HCT116 (cell line): ENCODE measurements at regions not wholly inside any gene's neighbourhood (a gene's known extent, or its start where the extent isn't known, plus 50 kb on each side); places are given as distances from the start of the nearest gene placed in this dataset.

ENCODE experiments used
- ATAC-seq: fragments of 200-7000 bp; cut with Tn5 transposase; 2 replicates; pipeline ENCODE4 v1.9.1; 2020; ENCODE audit warnings: mild to moderate bottlenecking, moderate library complexity
- BruUV-seq: library from RNA; stranded (reverse); fragments of 400-500 nt; replicated peaks from 2 replicates; lab custom pipeline; 2021; lab: Mats Ljungman, UMichigan
- CTCF ChIA-PET: fragments of 300-600 bp; sonication (Branson Sonifier 250); formaldehyde crosslinking; loops from one replicate; lab custom pipeline; 2021; ENCODE audit warnings: antibody characterized with exemption; lab: Charles Lee
- POLR2A ChIA-PET: fragments of 300-600, 350-600 bp; sonication (Branson Sonifier 250); formaldehyde crosslinking; loops from one replicate; lab custom pipeline; 2021; ENCODE audit warnings: antibody characterized with exemption; lab: Charles Lee
- RAD21 ChIA-PET, 2 experiments: fragments of 300-600 bp; sonication (Branson Sonifier 250); formaldehyde crosslinking; loops; one replicate each; lab custom pipeline; 2023; ENCODE audit warnings: low total read pairs in 2 of 2; ENCODE audit not compliant: uncharacterized antibody in 2 of 2, unreplicated experiment in 2 of 2, low non-redundant PET in 1 of 2; lab: Charles Lee
- DNase-seq: peaks from one replicate; pipeline ENCODE4 v3.0.0-alpha.2; 2010; ENCODE audit warnings: low read depth, low spot score
- H2AFZ ChIP-seq: fragments of 200-600 bp; shearing (Covaris generic), sonication (generic); 2 replicates; pipeline ENCODE4 v1.6.1; 2017; ENCODE audit warnings: low read depth, mixed run types, mixed read lengths, antibody characterized with exemption, low read length; ENCODE audit not compliant: poor library complexity, severe bottlenecking
- H3K27ac ChIP-seq: 2 replicates; pipeline ENCODE4 v1.5.1; 2012; ENCODE audit warnings: low read depth, low read length
- H3K27me3 ChIP-seq: fragments of 200-600 bp; sonication (generic); 2 replicates; pipeline ENCODE4 v1.6.1; 2016; ENCODE audit warnings: mixed run types, low read length, mixed read lengths; ENCODE audit not compliant: insufficient read depth
- H3K36me3 ChIP-seq, 2 experiments: fragments of 200-500 bp in 1 of 2; fragments of 200-600 bp in 1 of 2; sonication (Bioruptor generic) in 1 of 2; sonication (generic) in 1 of 2; 2 replicates each; pipeline versions ENCODE4 v1.5.1 to v1.6.1; 2014 to 2016; ENCODE audit warnings: low read length in 2 of 2, inconsistent platforms in 1 of 2, mixed read lengths in 1 of 2, mixed run types in 1 of 2; ENCODE audit not compliant: insufficient read depth in 2 of 2, control insufficient read depth in 1 of 2
- H3K4me1 ChIP-seq, 2 experiments: fragments of 200-600 bp in 1 of 2; sonication (generic) in 1 of 2; 2 replicates each; pipeline versions ENCODE4 v1.5.1 to v1.6.1; 2012 to 2017; ENCODE audit warnings: low read length in 2 of 2, inconsistent platforms in 1 of 2, mild to moderate bottlenecking in 1 of 2, mixed read lengths in 1 of 2, mixed run types in 1 of 2, moderate library complexity in 1 of 2; ENCODE audit not compliant: insufficient read depth in 2 of 2, control insufficient read depth in 1 of 2
- H3K4me2 ChIP-seq: fragments of 200-600 bp; sonication (generic); 2 replicates; pipeline ENCODE4 v1.6.1; 2017; ENCODE audit warnings: mixed run types, low read length, mixed read lengths
- H3K4me3 ChIP-seq, 2 experiments: fragments of 200-600 bp in 1 of 2; sonication (generic) in 1 of 2; replicated peaks in 1 of 2; 2 replicates each; pipeline ENCODE4 v1.5.1; 2011 to 2016; ENCODE audit warnings: low read length in 2 of 2, control low read depth in 1 of 2, low read depth in 1 of 2, mild to moderate bottlenecking in 1 of 2, mixed read lengths in 1 of 2, mixed run types in 1 of 2
- H3K79me2 ChIP-seq: fragments of 200-600 bp; sonication (generic); 2 replicates; pipeline ENCODE4 v1.6.1; 2017; ENCODE audit warnings: mild to moderate bottlenecking, mixed run types, low read length, moderate library complexity, mixed read lengths; ENCODE audit not compliant: insufficient read depth
- H3K9ac ChIP-seq: fragments of 200-600 bp; sonication (generic); 2 replicates; pipeline ENCODE4 v1.6.1; 2016; ENCODE audit warnings: low read length, mixed read lengths
- H3K9me2 ChIP-seq: fragments of 200-600 bp; sonication (generic), shearing (Covaris generic); 2 replicates; pipeline ENCODE4 v1.6.1; 2017; ENCODE audit warnings: mixed run types, mild to moderate bottlenecking, moderate library complexity; ENCODE audit not compliant: insufficient read depth
- H3K9me3 ChIP-seq, 2 experiments: fragments of 200-500 bp in 1 of 2; fragments of 200-600 bp in 1 of 2; sonication (Bioruptor generic) in 1 of 2; sonication (generic) in 1 of 2; 2 replicates each; pipeline ENCODE4 v1.6.1; 2014 to 2017; ENCODE audit warnings: low read length in 2 of 2, mixed read lengths in 2 of 2, inconsistent platforms in 1 of 2, low read depth in 1 of 2, mild to moderate bottlenecking in 1 of 2, mixed run types in 1 of 2, moderate library complexity in 1 of 2; ENCODE audit not compliant: control insufficient read depth in 1 of 2, insufficient read depth in 1 of 2
- H4K20me1 ChIP-seq: fragments of 200-600 bp; sonication (generic), shearing (Covaris generic); 2 replicates; pipeline ENCODE4 v1.6.1; 2017; ENCODE audit warnings: mixed run types, mild to moderate bottlenecking, moderate library complexity; ENCODE audit not compliant: insufficient read depth
- CEBPB ChIP-seq: IDR thresholded peaks from 2 replicates; pipeline ENCODE4 v1.6.1; 2012; ENCODE audit warnings: low read depth
- EGR1 ChIP-seq: IDR thresholded peaks from 2 replicates; pipeline ENCODE4 v1.6.1; 2012; ENCODE audit warnings: low read depth
- FOSL1 ChIP-seq: IDR thresholded peaks from 2 replicates; pipeline ENCODE4 v1.6.1; 2012; ENCODE audit warnings: low read depth
- JUND ChIP-seq: IDR thresholded peaks from 2 replicates; pipeline ENCODE4 v1.6.1; 2012
- POLR2A ChIP-seq: IDR thresholded peaks from 2 replicates; pipeline ENCODE4 v1.7.0; 2011; ENCODE audit warnings: borderline replicate concordance; ENCODE audit not compliant: insufficient read depth, insufficient read length; ENCODE audit errors: extremely low read depth
- RAD21 ChIP-seq: IDR thresholded peaks from 2 replicates; pipeline ENCODE4 v1.6.1; 2012; ENCODE audit warnings: low read depth, mild to moderate bottlenecking
- SIN3A ChIP-seq: IDR thresholded peaks from 2 replicates; pipeline ENCODE4 v1.6.1; 2012; ENCODE audit warnings: low read depth
- SP1 ChIP-seq: IDR thresholded peaks from 2 replicates; pipeline ENCODE4 v1.6.1; 2012; ENCODE audit warnings: low read depth
- YY1 ChIP-seq: IDR thresholded peaks from 2 replicates; pipeline ENCODE4 v1.6.1; 2011; ENCODE audit warnings: low read length, low read depth, moderate library complexity, mild to moderate bottlenecking; ENCODE audit not compliant: insufficient replicate concordance; ENCODE audit errors: extremely low read depth
- intact Hi-C: fragments of 100-400 bp; cut with micrococcal nuclease; formaldehyde crosslinking; loops from 2 replicates; pipeline ENCODE4 v1.10.0; 2022
- TF ChIP-seq, protein P1 (sequence below): IDR thresholded peaks from 2 replicates; pipeline ENCODE4 v1.6.1; 2011; ENCODE audit warnings: mild to moderate bottlenecking, low read length, moderate library complexity; ENCODE audit not compliant: insufficient replicate concordance; ENCODE audit errors: extremely low read depth
- TF ChIP-seq, protein P2 (sequence below), 3 experiments: fragments of 200-600 bp in 1 of 3; sonication (generic) in 1 of 3; IDR thresholded peaks in 2 of 3; conservative IDR thresholded peaks in 1 of 3; 2 replicates each; pipeline ENCODE4 v1.5.1; 2012 to 2017; ENCODE audit warnings: low read depth in 2 of 3, low read length in 2 of 3, antibody characterized with exemption in 1 of 3, borderline replicate concordance in 1 of 3, control low read depth in 1 of 3, mild to moderate bottlenecking in 1 of 3, mixed read lengths in 1 of 3, mixed run types in 1 of 3, moderate library complexity in 1 of 3; ENCODE audit not compliant: insufficient read depth in 1 of 3
- TF ChIP-seq, protein P3 (sequence below): IDR thresholded peaks from 2 replicates; pipeline ENCODE4 v1.6.1; 2012

DNA sequence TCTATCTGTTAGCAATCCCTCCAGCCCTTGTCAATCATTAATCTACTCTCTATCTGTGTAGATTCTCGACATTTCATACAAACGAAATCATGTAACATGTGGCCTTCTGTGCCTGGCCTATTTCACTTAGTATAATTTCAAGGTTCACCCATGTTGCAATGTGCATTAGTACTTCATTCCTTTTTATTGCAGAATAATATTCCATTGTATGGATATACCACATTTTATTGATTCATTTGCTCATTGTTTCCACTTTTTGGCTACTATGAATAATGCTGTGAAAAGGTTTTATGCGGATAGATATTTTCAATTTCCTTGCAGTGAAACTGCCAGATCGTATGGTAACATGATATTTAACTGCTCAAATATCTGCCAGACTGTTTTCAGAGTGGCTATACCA lies 100.1 kb downstream of the MIAT start:
- Histone ChIP-seq H3K9me2 (no peaks in the 10 kb centered on the region), H3K27ac (no peak overlapping the region), H2AFZ (no peak overlapping the region), H3K9me3 (peaks cover 0 to 5% of the 10 kb centered on the region in 2 experiments; a peak in 1 of 4 replicates), H3K36me3 (no peaks in the 10 kb centered on the region), H4K20me1 (no peaks in the 10 kb centered on the region), H3K4me2 (no peak overlapping the region), H3K4me3 (no peak overlapping the region), H3K4me1 (peaks cover 0 to 4% of the 10 kb centered on the region in 2 experiments; a peak in 1 of 4 replicates), H3K27me3 (no peaks in the 10 kb centered on the region), H3K9ac (no peak overlapping the region), H3K79me2 (no peaks in the 10 kb centered on the region)
- ATAC-seq = no peak
- TF ChIP-seq, protein P1, sequence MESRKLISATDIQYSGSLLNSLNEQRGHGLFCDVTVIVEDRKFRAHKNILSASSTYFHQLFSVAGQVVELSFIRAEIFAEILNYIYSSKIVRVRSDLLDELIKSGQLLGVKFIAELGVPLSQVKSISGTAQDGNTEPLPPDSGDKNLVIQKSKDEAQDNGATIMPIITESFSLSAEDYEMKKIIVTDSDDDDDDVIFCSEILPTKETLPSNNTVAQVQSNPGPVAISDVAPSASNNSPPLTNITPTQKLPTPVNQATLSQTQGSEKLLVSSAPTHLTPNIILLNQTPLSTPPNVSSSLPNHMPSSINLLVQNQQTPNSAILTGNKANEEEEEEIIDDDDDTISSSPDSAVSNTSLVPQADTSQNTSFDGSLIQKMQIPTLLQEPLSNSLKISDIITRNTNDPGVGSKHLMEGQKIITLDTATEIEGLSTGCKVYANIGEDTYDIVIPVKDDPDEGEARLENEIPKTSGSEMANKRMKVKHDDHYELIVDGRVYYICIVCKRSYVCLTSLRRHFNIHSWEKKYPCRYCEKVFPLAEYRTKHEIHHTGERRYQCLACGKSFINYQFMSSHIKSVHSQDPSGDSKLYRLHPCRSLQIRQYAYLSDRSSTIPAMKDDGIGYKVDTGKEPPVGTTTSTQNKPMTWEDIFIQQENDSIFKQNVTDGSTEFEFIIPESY = no peak
- TF ChIP-seq EGR1 (no peak), SP1 (no peak)
- DNase-seq = no peak
- intact Hi-C loops = loop anchor here (2.0 to 5.0 kb wide), 4 partner anchors 1045 to 1835 kb away; partner anchors contain the start of gene MN1
- POLR2A ChIA-PET = no interaction called here
- RAD21 ChIA-PET = no interaction called here
- CTCF ChIA-PET = interaction anchor here (1.7 kb wide), 1 partner anchor 647 kb away, joined by 5 read pairs; no protein-coding TSS in a partner anchor
- no TSS peak for BruUV-seq

DNA sequence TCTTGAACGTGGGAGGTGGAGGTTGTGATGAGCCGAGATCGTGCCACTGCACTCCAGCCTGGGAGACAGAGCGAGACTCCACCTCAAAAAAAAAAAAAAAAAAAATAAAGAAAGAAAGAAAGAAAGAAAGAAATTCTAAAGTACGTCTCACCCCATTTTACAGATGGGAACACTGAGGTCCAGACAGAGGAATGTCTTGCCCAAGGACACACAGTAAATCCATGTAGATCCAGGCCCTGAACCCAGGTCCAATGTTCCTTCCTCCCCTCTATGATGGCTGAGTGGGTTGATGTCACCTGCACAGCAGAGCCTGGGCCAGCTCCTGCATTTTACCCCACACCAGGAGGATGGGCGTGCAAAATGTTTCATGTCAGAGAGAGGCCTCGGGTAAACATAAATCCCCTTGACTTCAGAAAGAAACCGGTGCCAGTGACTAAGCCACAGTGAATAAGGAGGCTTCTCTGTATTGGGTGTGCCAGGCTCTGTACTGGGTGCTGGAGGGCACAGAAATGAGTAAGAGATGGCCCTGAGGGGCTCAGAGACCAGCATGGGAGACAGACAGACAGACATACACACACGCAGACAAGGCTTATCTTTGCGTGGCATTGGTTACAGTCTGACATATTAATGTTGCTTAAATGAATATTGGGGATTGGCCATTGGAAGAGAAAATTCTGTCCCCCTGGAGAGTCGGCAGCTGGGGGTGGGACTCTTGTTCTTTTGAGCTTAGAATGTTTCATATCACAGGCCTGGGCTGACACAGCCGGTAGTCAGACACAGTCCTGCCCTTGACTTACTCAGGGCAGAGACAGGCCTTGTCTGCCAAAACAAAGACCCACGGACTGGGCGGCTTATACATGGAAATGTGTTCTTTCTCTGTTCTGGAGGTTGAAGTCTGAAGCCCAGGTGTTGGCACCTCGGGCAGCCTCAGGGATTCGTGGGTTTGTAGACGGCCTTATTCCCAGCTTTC lies 105.4 kb downstream of the MIAT start:
- ChIA-PET POLR2A (no interaction called here), RAD21 (no interaction called here), CTCF (no interaction called here)
- no peaks in the 10 kb centered on the region for H3K4me1 ChIP-seq
- no peaks in the 10 kb centered on the region; a peak in 1 of 4 replicates for H3K9me3 ChIP-seq
- no peaks in the 10 kb centered on the region for H3K79me2 ChIP-seq
- H3K27me3 ChIP-seq = no peaks in the 10 kb centered on the region
- no peak for ATAC-seq
- no peak overlapping the region for H3K4me2 ChIP-seq
- DNase-seq = no peak
- H2AFZ ChIP-seq = no peak overlapping the region
- BruUV-seq = no TSS peak
- no peak overlapping the region for H3K9ac ChIP-seq
- H3K36me3 ChIP-seq = no peaks in the 10 kb centered on the region
- TF ChIP-seq, protein P2, sequence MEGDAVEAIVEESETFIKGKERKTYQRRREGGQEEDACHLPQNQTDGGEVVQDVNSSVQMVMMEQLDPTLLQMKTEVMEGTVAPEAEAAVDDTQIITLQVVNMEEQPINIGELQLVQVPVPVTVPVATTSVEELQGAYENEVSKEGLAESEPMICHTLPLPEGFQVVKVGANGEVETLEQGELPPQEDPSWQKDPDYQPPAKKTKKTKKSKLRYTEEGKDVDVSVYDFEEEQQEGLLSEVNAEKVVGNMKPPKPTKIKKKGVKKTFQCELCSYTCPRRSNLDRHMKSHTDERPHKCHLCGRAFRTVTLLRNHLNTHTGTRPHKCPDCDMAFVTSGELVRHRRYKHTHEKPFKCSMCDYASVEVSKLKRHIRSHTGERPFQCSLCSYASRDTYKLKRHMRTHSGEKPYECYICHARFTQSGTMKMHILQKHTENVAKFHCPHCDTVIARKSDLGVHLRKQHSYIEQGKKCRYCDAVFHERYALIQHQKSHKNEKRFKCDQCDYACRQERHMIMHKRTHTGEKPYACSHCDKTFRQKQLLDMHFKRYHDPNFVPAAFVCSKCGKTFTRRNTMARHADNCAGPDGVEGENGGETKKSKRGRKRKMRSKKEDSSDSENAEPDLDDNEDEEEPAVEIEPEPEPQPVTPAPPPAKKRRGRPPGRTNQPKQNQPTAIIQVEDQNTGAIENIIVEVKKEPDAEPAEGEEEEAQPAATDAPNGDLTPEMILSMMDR (IDR thresholded peaks at IDR 0.05 in 2 of 3, conservative IDR thresholded peaks at IDR 0.05 in 1 of 3; ENCODE audit: borderline replicate concordance in 1 of 3, insufficient read depth in 1 of 3, low read depth in 2 of 3, low read length in 2 of 3) = no peak
- TF ChIP-seq CEBPB = no peak
- no peak for TF ChIP-seq RAD21
- TF ChIP-seq, protein P3, sequence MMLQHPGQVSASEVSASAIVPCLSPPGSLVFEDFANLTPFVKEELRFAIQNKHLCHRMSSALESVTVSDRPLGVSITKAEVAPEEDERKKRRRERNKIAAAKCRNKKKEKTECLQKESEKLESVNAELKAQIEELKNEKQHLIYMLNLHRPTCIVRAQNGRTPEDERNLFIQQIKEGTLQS = no peak
- no peak for TF ChIP-seq SP1
- TF ChIP-seq SIN3A = no peak
- no peak for TF ChIP-seq JUND
- no peak for TF ChIP-seq YY1
- TF ChIP-seq POLR2A = no peak
- no peak for TF ChIP-seq FOSL1
- no peaks in the 10 kb centered on the region for H3K9me2 ChIP-seq
- H3K27ac ChIP-seq = no peak overlapping the region
- intact Hi-C loops = no loop called here
- H4K20me1 ChIP-seq = no peaks in the 10 kb centered on the region
- no peak overlapping the region for H3K4me3 ChIP-seq
